Lower leg skin (tissue), 3 donors: ENCODE measurements at regions not wholly inside any gene's neighbourhood (a gene's known extent, or its start where the extent isn't known, plus 50 kb on each side); places are given as distances from the start of the nearest gene placed in this dataset.

Source experiments
- CTCF ChIP-seq, 3 donors: fragments of 450-650 bp; IDR thresholded peaks; one replicate each; pipeline ENCODE4 v1.5.1; 2016; ENCODE audit warnings: antibody characterized with exemption in 3 of 3, mild to moderate bottlenecking in 3 of 3, moderate library complexity in 2 of 3
- POLR2A ChIP-seq, 2 donors: fragments of 450-650 bp; IDR thresholded peaks; one replicate each; pipeline ENCODE4 v1.6.1; 2016 to 2017; ENCODE audit warnings: antibody characterized with exemption in 2 of 2, mild to moderate bottlenecking in 1 of 2, moderate library complexity in 1 of 2

- no peak for TF ChIP-seq POLR2A (IDR thresholded peaks at IDR 0.05)
- no peak for TF ChIP-seq CTCF (IDR thresholded peaks at IDR 0.05)
Observed at GRCh38 chr21:41651830-41652229, 115.0 kb downstream of the RIPK4 start.
